AG09319 (cell line): ENCODE measurements at regions not wholly inside any gene's neighbourhood (a gene's known extent, or its start where the extent isn't known, plus 50 kb on each side); places are given as distances from the start of the nearest gene placed in this dataset.

Experiments
- DNase-seq: peaks from one replicate; pipeline ENCODE4 v3.0.0-alpha.2; 2010; ENCODE audit warnings: low read depth; ENCODE audit errors: extremely low read depth
- CTCF ChIP-seq: IDR thresholded peaks from 2 replicates; pipeline ENCODE4 v1.5.1; 2011; ENCODE audit warnings: low read depth, mild to moderate bottlenecking, inconsistent platforms, low read length, moderate library complexity

DNA sequence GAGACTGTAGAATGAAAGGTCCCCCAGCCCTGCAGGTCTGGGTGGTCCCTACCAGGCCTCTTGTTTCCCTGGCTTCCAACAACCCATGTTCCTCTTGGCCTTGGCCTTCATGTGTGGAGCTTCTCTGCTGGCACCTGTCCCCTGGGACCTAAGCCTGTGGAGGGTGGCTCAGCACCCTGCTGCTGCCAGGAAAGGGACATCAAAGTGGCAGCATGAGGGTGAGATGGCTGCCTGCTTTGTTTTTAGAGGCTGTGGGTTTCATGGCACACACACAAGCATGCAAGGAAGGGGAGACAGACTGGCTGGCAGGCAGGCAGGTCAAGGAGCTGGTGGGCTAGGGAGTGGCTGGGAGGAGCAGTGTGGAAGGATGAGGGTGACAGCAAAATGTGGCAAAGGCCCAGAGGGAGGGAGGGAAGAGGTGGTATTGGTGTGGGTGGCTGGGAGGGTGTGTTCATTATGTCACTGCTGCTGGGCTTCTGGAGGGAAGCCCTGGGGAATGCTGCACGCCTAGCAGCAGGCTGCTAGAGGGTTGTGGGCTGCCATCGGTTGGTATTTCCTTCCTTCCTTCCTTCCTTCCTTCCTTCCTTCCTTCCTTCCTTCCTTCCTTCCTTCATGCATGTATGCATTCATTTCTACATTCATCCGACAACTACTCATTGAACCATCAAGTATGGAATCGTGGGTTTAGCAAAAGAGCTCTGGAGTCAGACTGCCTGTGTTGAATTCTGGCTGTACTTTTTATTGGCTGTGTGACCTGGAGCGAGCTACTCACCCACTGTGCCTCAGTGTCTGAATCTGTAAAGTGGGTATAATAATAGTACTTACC lies 128.7 kb upstream of the PJA1 start:
- no peak for TF ChIP-seq CTCF
- DNase-seq, result no peak

DNA sequence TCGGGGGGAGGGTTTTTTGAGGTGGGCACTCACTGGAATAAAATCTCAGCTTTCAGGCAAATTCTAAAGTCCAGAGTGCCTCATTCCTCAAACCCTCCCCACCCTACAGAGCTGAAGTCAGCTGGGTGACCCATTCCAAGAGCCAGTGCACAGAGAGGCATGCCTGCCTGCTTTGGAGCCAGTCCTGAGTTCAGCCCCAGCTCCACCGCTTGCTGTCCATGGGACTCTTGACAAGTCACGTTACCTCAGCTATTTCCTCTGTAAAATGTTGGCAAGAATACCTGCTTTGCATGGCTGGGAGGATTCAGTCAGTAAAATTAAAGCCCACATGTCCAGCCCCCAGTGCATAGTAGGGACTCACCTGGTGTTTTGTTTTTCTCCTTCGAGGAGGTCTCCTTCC lies 125.9 kb upstream of the PJA1 start:
- no peak for DNase-seq
- TF ChIP-seq CTCF, result no peak

GRCh38 chrX:69290292-69290691 lies 125.0 kb upstream of the PJA1 start:
- no peak for TF ChIP-seq CTCF
- no peak for DNase-seq

GRCh38 chrX:69289793-69290123 lies 124.5 kb upstream of the PJA1 start:
- no peak for DNase-seq
- TF ChIP-seq CTCF, result no peak

DNA sequence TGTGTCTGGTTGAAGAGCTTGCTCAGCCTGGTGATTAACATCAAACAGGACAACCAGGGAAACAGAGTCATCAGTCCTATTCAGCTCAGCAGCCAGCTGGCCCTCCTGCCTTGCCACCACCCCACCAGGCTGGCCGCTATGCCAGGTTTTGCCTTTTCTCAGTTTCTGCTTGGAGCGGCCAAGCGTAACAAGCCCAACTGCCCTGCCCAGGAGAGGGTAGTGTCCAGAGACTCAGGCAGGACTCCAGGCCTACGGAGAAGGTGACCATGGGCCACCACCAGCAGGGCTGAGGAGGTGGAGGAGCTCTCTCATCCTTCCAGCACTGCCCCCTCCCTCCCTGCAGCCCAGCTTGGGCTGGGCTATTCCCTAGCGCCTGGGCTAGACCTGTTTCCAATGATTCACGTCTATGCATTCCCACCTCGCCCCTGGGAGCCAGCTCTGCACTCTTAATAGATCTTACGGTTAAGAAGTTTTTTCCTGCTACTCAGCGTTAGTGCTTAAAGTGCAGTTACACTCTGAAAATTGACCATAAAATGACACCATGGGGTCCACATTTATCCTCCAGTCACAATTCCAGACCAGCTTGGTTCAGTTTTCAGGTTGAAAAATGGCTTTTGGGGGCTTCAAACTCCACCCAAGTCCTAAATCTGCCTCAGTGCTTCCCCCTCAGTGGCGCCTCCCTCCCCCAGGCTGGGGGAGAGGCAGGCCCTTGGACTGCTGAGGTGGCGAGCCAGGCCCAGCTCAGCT lies 124.0 kb upstream of the PJA1 start:
- no peak for DNase-seq
- no peak for TF ChIP-seq CTCF

GRCh38 chrX:69287095-69287494 lies 121.8 kb upstream of the PJA1 start:
- no peak for DNase-seq

More at GRCh38 chrX:69287095-69287494, 121.8 kb upstream of the PJA1 start:
- no peak for TF ChIP-seq CTCF
